HG02763 (cell line): ENCODE measurements at regions not wholly inside any gene's neighbourhood (a gene's known extent, or its start where the extent isn't known, plus 50 kb on each side); places are given as distances from the start of the nearest gene placed in this dataset.
"Not testable (repeated sequence)": the region's sequence is repeated elsewhere in the genome, so short reads cannot be mapped to it uniquely, and the experiment has no call there.

ENCODE experiments used
- ATAC-seq: cut with Tn5 transposase; IDR thresholded peaks from one replicate; pipeline ENCODE4 v1.9.1; 2021; ENCODE audit warnings: mild to moderate bottlenecking, moderate library complexity; ENCODE audit not compliant: unreplicated experiment

- ATAC-seq: no peak
These were observed 617.7 kb upstream of the ADGRL2 start for GRCh38 chr1:81183051-81183450.

- no peak for ATAC-seq
These were observed 621.5 kb upstream of the ADGRL2 start for GRCh38 chr1:81179242-81179641.

GRCh38 chr1:81178431-81179093 lies 622.2 kb upstream of the ADGRL2 start:
- not testable (repeated sequence) for ATAC-seq

GRCh38 chr1:81174811-81175476 lies 625.8 kb upstream of the ADGRL2 start:
- ATAC-seq: no peak

- ATAC-seq: no peak
These were observed 626.7 kb upstream of the ADGRL2 start for GRCh38 chr1:81174052-81174451.

GRCh38 chr1:81172483-81172882 lies 628.3 kb upstream of the ADGRL2 start:
- ATAC-seq: no peak

GRCh38 chr1:81170721-81171120 lies 630.0 kb upstream of the ADGRL2 start:
- no peak for ATAC-seq

- no peak for ATAC-seq
These were observed 634.8 kb upstream of the ADGRL2 start for GRCh38 chr1:81165963-81166362.

- no peak for ATAC-seq
These were observed 640.0 kb upstream of the ADGRL2 start for GRCh38 chr1:81160696-81161095.

GRCh38 chr1:81158592-81158991 lies 642.1 kb upstream of the ADGRL2 start:
- no peak for ATAC-seq

- no peak for ATAC-seq
These were observed 643.0 kb upstream of the ADGRL2 start for GRCh38 chr1:81157686-81158085.

- ATAC-seq: no peak
These were observed 643.8 kb upstream of the ADGRL2 start for GRCh38 chr1:81156887-81157286.

- ATAC-seq: no peak
These were observed 645.6 kb upstream of the ADGRL2 start for GRCh38 chr1:81155131-81155530.

GRCh38 chr1:81151206-81151605 lies 649.5 kb upstream of the ADGRL2 start:
- no peak for ATAC-seq

GRCh38 chr1:81149649-81150325 lies 650.9 kb upstream of the ADGRL2 start:
- no peak for ATAC-seq

GRCh38 chr1:81144240-81144825 lies 656.4 kb upstream of the ADGRL2 start:
- no peak for ATAC-seq

GRCh38 chr1:81142099-81142826 lies 658.5 kb upstream of the ADGRL2 start:
- no peak for ATAC-seq

- ATAC-seq: no peak
These were observed 665.2 kb upstream of the ADGRL2 start for GRCh38 chr1:81135524-81135923.

- no peak for ATAC-seq
These were observed 671.0 kb upstream of the ADGRL2 start for GRCh38 chr1:81129776-81130175.

- no peak for ATAC-seq
These were observed 671.4 kb upstream of the ADGRL2 start for GRCh38 chr1:81129366-81129765.

- no peak for ATAC-seq
These were observed 672.7 kb upstream of the ADGRL2 start for GRCh38 chr1:81128079-81128478.
